Motor neuron (in vitro differentiated cells): ENCODE measurements at regions not wholly inside any gene's neighbourhood (a gene's known extent, or its start where the extent isn't known, plus 50 kb on each side); places are given as distances from the start of the nearest gene placed in this dataset.
A peak's percentile ranks its signal among the peaks of the same experiment; 100 is the strongest.

ENCODE experiments used
- ATAC-seq, 8 experiments: fragments of 200-7000 bp; cut with Tn5 transposase; replicated peaks in 6 of 8; 2 replicates each; pipeline ENCODE4 v1.8.0; 2021; ENCODE audit warnings: mild to moderate bottlenecking in 8 of 8, moderate library complexity in 8 of 8
- H3K27ac ChIP-seq, 2 donors: fragments of 250-450 bp; sonication (Bioruptor Pico); 2 replicates each; pipeline ENCODE4 v1.9.0; 2021; ENCODE audit warnings: antibody characterized with exemption in 2 of 2, mild to moderate bottlenecking in 2 of 2, moderate library complexity in 1 of 2
- H3K4me1 ChIP-seq, 2 donors: fragments of 250-450 bp; sonication (Bioruptor Pico); replicated peaks in 1 of 2; 2 replicates each; pipeline ENCODE4 v1.6.1; 2021; ENCODE audit warnings: antibody characterized with exemption in 2 of 2, mild to moderate bottlenecking in 2 of 2, moderate library complexity in 1 of 2
- H3K4me3 ChIP-seq, 5 donors: fragments of 250-450 bp; sonication (Bioruptor Pico); 2 replicates each; pipeline ENCODE4 v1.9.0; 2021; ENCODE audit warnings: antibody characterized with exemption in 5 of 5, mild to moderate bottlenecking in 5 of 5, moderate library complexity in 4 of 5
- WGBS, 10 experiments: fragments of 450-650 bp; shearing (Covaris generic); methylation state at CpG; one replicate each; pipeline ENCODE4 v1.0.0; 2022; 5-methylcytosine and 5-hydroxymethylcytosine counted together
- in situ Hi-C, 9 experiments: fragments of 400-800 bp; cut with MboI; loops; one replicate each; pipeline ENCODE4 v1.15.0; 2021; ENCODE audit warnings: low sequenced_read_pairs in 9 of 9, low pct_unique_long_range_greater_than_20kb in 2 of 9; ENCODE audit not compliant: unreplicated experiment in 9 of 9

DNA sequence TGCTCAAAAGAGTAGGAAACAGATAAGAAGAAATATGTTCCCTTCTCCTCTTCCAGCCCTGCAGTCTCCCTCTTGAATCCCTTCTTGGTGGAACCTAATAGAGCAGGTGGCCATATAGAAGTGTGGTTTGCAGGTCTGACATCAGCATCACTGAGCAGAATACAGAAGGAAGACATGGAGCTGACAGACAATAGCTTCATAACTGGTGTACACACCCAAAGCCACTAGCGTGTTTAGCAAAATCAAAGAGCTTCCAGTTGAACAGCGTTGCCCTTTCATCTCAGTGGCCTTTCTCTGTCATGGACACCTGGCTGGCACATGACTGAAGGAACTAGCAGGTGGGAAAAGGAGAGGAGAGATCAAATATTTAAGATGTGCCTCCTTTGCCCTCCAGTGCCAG lies 245.5 kb downstream of the BAMBI start:
- Histone ChIP-seq H3K4me1 (peaks cover 2 to 3% of the 10 kb centered on the region in 2 donors), H3K4me3 (no peak overlapping the region), H3K27ac (no peak overlapping the region)
- ATAC-seq = no peak
- in situ Hi-C loops = no loop called here
- 19 to 100% (median 82%) methylated on average over 1 to 2 of the region's 2 CpGs; no CpG with 5 or more reads in 5 of the 10 experiments for WGBS, 10 experiments

DNA sequence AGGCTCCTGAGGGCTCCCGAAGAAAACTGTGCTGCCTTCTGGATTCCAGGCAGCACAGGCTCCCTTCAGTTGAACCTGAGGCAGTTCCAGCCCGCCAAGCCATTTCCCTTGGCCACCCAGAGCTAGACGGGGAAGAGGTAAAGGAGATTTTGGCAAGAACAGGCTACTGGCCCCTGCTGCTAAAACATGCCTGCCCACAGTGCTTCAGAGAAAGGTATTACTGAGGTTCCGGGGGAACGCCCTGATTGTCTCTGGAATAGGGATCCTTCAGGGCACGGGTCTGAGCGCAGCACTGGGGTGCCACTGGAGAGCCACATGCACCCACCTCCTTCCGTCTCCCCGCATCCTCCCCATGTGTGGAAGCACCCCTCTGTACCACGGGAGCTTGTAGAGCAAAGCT lies 247.4 kb downstream of the BAMBI start:
- ATAC-seq = peak in 1 of 8 experiments; percentile 29
- no peak overlapping the region for H3K27ac ChIP-seq
- no peak overlapping the region for H3K4me3 ChIP-seq
- 0 to 90% (median 72%) methylated on average over 1 to 6 of the region's 10 CpGs; no CpG with 5 or more reads in 6 of the 10 experiments for WGBS, 10 experiments
- in situ Hi-C loops = no loop called here
- H3K4me1 ChIP-seq = peaks cover 2 to 3% of the 10 kb centered on the region in 2 donors

- Histone ChIP-seq H3K27ac (no peak overlapping the region), H3K4me3 (no peak overlapping the region), H3K4me1 (peaks cover 2 to 3% of the 10 kb centered on the region in 2 donors)
- in situ Hi-C loops = no loop called here
- peak in 2 of 8 experiments; percentile 7 to 80 for ATAC-seq
- 0 to 100% (median 60%) methylated on average over 1 to 25 of the region's 32 CpGs; no CpG with 5 or more reads in 4 of the 10 experiments for WGBS, 10 experiments
These were observed 247.9 kb downstream of the BAMBI start for GRCh38 chr10:28925121-28925663.

DNA sequence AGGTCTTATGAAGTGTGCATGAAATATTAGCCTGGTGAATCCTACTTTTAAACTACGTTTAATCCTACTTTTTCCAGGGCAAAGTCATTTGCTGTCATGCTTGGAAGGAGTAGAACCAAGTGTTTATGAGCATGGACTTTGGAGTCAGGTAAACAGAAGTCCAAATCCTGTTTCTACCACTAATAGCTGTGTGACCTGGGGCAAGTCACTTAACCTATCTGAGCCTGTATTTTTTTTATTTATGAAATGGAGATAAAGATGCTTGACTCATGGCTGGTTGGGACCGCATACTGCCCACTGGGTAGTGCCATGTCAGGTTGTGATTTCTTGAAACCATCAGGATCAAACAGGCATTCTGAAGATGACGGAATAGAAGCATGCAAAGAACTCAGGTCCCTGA lies 249.6 kb downstream of the BAMBI start:
- WGBS, 10 experiments = 16 to 100% (median 95%) methylated on average over 1 to 3 of the region's 3 CpGs; no CpG with 5 or more reads in 2 of the 10 experiments
- H3K27ac ChIP-seq = no peak overlapping the region
- in situ Hi-C loops = no loop called here
- H3K4me3 ChIP-seq = no peak overlapping the region
- peaks cover 2 to 3% of the 10 kb centered on the region in 2 donors for H3K4me1 ChIP-seq
- ATAC-seq = no peak

- H3K27ac ChIP-seq = no peak overlapping the region
- H3K4me1 ChIP-seq = peaks cover 2 to 3% of the 10 kb centered on the region in 2 donors
- H3K4me3 ChIP-seq = no peak overlapping the region
- no peak for ATAC-seq
- 20 to 100% (median 100%) methylated on average over 1 of the region's 2 CpGs; no CpG with 5 or more reads in 7 of the 10 experiments for WGBS, 10 experiments
- in situ Hi-C loops = no loop called here
These were observed 251.2 kb downstream of the BAMBI start for GRCh38 chr10:28928484-28928883.

DNA sequence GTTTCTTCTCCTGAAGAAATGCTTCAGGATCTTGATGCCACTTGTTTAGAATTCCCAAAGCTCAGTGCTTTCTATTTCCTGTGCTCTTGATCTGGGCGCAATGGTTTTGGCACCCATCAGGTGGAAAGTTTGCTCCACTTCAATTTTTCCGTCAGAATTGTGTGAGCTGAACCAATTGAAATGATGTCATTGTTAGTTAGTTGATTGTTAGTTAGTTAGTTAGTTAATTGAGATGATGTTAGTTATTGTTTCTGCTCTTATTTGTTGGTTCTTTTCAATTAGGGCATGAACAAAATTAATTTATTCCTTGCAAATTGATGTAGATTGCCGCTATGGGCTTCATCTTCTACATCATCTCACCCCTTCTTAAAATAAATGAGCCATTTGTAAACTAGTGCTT lies 252.6 kb downstream of the BAMBI start:
- ATAC-seq = no peak
- WGBS, 10 experiments = 0 to 100% (median 96%) methylated on average over 1 to 3 of the region's 3 CpGs; no CpG with 5 or more reads in 2 of the 10 experiments
- peaks cover 3% of the 10 kb centered on the region in 2 donors for H3K4me1 ChIP-seq
- no peak overlapping the region for H3K4me3 ChIP-seq
- in situ Hi-C loops = no loop called here
- no peak overlapping the region for H3K27ac ChIP-seq

DNA sequence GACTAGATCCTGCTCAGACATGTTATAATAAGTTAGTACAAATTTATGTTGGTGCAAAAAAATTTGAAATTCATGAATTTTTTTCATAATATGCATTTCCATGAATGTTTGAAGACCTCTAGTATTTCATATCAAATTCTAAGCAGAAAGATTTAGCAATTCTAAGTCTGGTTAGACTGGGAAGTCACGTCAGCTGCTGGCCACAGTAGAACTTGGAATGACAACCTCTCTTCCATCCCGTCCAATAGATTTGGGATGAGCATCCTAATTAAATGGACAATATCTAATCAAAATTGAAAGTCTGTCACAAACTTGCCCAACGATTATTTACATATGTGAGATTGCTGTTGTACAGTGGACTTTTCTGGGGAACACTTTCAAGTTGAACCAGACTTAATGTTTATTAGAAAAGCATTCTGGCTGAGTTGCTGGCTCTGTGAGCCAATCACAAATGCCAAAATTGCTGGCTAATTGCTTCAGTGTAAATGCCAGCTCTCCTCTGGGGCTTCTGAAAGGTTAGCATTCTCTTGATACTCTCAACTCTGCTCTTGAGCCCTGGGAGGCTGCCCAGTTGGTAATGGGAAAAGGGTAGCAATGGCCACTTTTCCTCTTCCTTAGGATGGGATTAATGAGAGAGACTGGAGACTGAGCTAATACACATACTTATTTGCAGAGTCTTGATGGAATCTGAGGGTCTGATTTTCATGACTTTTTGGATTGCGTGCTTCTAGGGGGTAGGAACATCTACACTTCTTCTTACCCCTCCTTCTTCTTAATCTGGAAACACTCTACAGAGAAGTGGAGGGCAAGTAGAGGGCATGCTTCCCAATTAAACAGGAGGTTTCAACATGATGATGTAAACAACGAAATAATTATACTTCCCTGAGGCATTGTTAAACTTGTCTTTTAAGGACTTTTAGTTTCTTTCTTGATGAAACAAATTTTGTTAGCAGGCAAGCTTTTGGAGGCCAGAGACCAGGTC lies 253.5 kb downstream of the BAMBI start:
- peak in 1 of 8 experiments; percentile 79 for ATAC-seq
- Histone ChIP-seq H3K4me1 (peaks cover 3 to 6% of the 10 kb centered on the region in 2 donors), H3K4me3 (no peak overlapping the region), H3K27ac (no peak overlapping the region)
- in situ Hi-C loops = no loop called here
- 12 to 86% (median 55%) methylated on average over 1 to 5 of the region's 5 CpGs; no CpG with 5 or more reads in 1 of the 10 experiments for WGBS, 10 experiments

DNA sequence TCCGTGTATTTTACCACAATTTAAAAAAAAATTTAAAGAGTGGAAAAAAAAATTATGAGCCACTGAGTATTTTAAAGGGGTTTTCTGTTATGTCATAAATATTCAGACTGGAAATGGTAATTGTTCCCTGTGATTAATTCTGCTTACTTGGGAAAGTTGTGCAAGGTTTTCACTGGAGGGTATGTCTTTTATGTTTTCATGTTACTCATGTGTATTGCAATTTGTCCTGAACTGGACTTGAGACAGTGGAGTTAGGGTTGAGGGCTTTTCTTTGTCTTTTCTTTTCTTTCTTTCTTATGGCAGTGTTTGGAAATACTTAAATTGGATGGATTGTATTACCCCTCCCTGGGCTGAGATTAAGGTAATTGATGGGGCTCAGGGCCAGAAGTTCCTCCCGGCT lies 257.7 kb downstream of the BAMBI start:
- Histone ChIP-seq H3K4me3 (no peak overlapping the region), H3K27ac (no peak overlapping the region), H3K4me1 (peaks cover 8 to 11% of the 10 kb centered on the region in 2 donors)
- no peak for ATAC-seq
- 0 to 100% (median 83%) methylated on average over 1 to 2 of the region's 2 CpGs; no CpG with 5 or more reads in 2 of the 10 experiments for WGBS, 10 experiments
- in situ Hi-C loops = no loop called here

DNA sequence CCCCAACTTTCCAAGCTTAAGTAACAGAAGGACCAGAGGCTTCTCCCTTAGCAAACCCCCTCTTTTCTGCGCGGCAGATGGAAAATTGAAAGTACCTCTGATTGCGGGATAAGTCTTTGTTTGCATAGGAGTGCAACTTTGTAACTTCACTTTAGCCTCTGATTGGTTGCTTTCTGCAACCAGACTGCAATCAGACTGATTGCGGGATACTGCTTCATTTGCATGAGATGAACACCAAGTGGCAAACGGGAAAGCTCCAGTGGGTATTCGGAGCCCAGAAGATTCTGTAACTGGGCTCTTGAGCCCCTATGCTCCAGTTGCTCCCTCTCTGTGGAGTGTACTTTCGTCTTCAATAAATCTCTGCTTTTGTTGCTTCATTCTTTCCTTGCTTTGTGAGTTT lies 260.6 kb downstream of the BAMBI start:
- H3K4me3 ChIP-seq = no peak overlapping the region
- in situ Hi-C loops = no loop called here
- 29 to 100% (median 87%) methylated on average over 1 to 7 of the region's 7 CpGs for WGBS, 10 experiments
- peaks cover 14 to 19% of the 10 kb centered on the region in 2 donors for H3K4me1 ChIP-seq
- no peak overlapping the region for H3K27ac ChIP-seq
- no peak for ATAC-seq

- H3K4me3 ChIP-seq = no peak overlapping the region
- in situ Hi-C loops = no loop called here
- 0 to 100% (median 87%) methylated on average over 1 of the region's 1 CpG; no CpG with 5 or more reads in 4 of the 10 experiments for WGBS, 10 experiments
These were observed 261.4 kb downstream of the BAMBI start for GRCh38 chr10:28938745-28939144.

DNA sequence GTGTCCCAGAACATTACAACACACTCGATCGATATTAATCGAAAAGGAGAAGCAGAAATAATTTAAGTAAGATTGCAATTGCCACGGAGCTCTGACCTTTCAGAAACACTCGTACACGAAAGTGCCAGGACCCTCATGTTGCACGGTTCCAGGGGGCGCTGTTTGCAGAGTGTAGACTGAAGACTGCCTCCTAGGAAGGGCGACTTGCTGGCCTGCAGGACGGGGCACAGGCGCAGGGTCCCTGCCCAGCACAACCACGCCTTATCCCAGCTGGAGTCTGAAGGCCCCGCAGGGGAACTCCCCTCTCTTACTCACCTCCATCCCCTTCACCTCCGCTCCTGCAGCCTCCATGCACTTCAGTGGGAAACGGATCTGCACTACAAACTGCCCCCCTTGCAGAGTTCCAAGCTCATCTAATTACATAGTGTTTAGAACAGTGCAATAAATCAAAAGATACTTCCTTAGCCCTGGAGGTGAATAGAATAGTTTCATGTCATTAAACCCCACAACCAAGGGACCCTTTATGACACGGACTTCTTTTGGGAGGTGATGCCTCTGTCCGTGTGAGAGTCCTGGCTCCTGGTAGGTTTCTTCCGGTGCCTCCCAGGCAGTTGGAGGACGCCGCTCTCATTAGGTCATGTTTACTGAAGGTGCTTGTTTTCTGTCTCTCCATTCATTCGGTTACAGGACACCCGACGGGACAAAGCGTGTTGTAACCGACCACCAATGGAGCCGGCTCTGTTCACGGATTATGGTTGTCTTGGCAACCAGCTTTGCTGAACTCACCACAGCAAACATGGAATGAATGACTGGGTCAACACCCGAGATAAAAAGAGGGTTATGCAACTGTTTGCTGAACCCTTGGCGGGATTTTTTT lies 262.2 kb downstream of the BAMBI start:
- WGBS, 10 experiments = 0 to 80% (median 36%) methylated on average over 3 to 18 of the region's 29 CpGs
- in situ Hi-C loops = no loop called here
- peak; percentile 54 to 97 (median 94) for ATAC-seq
- Histone ChIP-seq H3K4me3 (peak overlapping the region in 4 of 5 donors; percentile 3 to 21 (median 6)), H3K4me1 (peaks cover 14 to 19% of the 10 kb centered on the region in 2 donors), H3K27ac (no peak overlapping the region)

More at GRCh38 chr10:28938745-28939144, 261.4 kb downstream of the BAMBI start:
- Histone ChIP-seq H3K27ac (no peak overlapping the region), H3K4me1 (peaks cover 14 to 19% of the 10 kb centered on the region in 2 donors)
- ATAC-seq = no peak

DNA sequence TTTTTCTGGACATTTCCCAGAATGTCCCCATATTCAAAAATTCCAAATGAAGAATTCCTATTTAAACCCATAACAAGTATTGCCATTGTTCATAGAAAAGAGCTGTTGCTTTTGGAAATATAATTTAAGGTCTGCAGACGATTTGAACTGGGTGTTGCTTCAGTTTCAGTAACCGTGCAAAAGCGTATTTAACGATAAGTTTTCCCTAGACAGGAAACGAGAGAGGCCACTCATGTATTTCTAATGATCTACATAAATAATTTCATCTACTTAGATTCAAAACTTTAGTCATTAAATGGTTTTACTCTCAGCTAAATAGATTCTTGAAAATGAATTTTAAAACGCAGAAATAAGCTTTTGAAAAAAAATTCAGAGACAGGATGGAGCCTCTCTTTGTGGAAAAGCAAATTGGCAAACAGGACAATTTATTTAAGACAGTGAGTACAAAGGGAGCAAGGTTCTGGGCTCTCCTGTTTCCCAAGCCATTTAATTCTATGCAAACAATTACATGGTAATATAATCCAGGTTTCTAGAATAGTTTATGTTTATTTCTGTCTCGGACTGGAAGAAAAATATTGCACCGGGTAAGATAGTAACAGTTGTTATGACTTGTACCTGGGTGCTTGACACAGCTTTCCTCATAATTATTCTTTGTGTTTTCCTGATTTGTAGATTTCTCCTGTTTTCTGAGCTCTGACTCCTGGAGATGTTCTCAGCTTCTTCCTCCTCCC lies 263.0 kb downstream of the BAMBI start:
- WGBS, 10 experiments = 16 to 50% (median 27%) methylated on average over 2 to 8 of the region's 8 CpGs
- peak in 6 of 8 experiments; percentile 5 to 47 (median 10) for ATAC-seq
- Histone ChIP-seq H3K4me3 (peak overlapping the region in 1 of 5 donors; percentile 21), H3K4me1 (peaks cover 14 to 15% of the 10 kb centered on the region in 2 donors), H3K27ac (peak overlapping the region in 1 of 2 donors; percentile 47)
- in situ Hi-C loops = no loop called here
